ENCODE measurements at regions not wholly inside any gene's neighbourhood (a gene's known extent, or its start where the extent isn't known, plus 50 kb on each side); places are given as distances from the start of the nearest gene placed in this dataset.

DNA sequence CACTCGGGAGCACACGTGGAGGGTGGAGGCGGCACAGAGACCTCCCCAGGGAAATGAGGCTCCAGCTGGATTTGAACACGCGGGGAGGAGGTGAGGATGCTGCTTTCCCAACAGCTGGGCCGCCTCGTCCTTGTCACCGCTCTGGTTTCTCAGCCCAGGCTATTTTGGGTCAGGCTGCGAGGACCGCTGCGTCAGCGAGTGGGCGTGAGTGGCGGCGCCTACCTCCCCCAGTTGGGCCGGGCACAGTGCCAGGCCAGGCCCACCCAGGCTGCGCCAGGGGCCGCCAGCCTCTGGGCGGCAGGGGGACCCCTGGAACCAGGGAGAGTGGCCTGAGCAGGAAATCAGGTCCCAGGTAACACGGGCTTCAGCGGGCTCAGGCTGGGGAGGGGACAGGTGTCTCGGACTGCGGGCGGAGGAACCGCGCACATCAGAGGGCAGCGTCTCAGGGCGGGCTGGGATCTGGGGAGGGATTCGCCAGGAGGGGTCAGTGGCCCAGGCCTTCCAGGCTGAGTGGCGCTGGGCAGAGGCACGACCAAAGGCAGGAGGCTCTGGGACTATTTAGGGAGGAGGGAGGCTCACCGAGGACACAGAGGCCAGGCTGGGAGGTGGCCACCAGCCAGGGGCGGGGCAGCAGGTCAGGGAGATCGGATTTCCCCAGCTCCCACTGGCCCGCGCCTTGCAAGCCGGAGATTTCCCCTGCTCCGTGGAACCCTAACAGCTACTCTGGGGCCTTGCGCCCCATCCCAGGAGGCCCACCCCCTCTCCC, 125.2 kb upstream of the RET start:
- DNase-seq (ENCODE audit: low read depth): no peak

DNA sequence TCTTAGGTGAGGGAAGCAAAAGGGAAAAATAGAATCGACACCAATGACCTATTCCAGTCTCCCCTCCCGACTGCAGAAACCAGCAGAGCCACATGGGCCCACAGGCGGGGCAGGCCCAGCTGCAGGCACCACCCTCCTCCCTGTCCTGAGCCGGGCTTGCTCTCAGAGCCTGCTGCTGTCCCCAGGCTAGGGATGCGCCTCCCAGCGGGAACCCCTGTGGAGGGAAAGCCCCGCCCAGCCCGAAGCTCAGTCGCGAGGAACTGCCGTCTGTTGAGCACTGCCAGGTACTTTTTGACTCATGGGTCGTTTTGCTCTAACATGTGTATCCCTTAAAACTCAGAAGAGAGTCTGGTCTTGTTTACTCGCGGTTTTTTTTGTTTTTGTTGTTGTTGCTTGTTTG, 124.5 kb upstream of the RET start:
- no peak for DNase-seq (ENCODE audit: low read depth)

DNA sequence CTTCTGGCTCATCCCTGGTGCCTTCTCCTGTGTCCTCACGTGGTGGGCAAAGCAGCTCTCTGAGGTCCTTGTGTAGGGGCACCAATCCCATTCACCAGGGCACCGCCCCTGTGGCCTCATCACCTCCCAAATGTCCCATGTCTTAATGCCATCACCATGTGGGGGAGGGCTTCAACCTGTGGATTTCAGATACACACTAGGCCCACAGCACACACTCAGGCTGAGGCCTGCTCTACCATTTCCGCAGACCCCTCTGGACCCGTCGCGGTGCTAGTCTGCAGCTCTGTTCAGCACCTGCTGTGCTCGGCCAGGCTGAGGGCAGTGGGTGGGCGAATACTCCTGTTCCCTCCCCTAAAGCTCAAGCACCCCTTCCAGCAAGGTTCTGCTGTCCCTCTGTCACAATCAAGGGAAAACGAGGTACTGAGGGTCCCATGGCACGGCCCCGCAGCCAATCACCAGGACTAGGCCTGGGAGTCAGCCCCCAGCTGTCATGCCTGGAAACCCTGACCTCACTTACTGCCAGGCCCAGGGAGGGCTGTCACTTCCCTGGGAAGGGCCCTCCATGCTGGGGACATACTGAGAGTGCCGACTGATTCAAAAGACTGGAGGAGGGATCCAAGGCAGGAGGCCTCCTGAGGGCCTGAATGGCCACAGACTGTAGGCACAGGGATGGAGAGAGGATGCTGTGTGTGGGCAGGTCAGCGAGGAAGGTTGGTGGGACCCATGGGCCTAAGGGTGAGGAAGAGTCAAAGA, 123.8 kb upstream of the RET start:
- no peak for DNase-seq (ENCODE audit: low read depth)

GRCh38 chr10:42953684-42954674, 122.9 kb upstream of the RET start:
- no peak for DNase-seq (ENCODE audit: low read depth)

DNA sequence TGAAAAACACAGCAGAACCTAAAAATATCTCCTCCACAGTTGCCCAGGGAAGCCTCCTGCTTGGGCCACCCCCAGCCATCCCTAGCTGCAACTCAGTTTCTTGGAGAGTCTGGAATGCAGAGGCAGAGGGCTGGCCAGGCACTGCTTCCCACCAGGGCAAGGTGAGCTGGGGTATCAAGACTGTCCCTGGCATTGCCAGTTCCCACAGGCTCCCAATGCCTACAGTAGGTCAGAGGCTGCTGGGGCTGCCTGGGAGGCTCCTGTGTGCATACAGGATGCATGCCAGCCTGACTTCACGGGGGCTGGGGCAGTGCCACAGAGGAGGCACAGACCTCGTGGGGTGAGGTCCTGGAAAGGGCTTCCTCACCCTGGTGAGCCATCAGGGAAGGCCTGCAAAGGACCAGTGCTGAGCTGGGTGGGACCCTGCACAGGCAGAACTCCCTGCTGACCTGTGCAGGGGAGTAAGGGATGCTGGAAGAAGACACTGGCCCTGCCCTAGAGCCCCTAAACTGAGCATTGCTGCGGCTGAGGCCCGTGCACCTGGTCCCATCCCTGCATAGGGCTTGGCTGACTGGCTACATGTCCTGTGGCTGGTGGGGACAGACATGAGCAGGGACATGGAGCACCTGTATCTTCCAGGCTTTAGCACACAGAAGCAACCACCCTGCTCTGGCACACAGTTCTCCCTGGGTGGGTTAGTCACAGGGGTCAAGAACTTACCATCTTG, 121.9 kb upstream of the RET start:
- DNase-seq (ENCODE audit: low read depth): no peak

- DNase-seq (ENCODE audit: low read depth): no peak
These were observed 121.4 kb upstream of the RET start for GRCh38 chr10:42955493-42955889.

- DNase-seq (ENCODE audit: low read depth): no peak
These were observed 120.8 kb upstream of the RET start for GRCh38 chr10:42956045-42956444.

- DNase-seq (ENCODE audit: low read depth): no peak
These were observed 118.6 kb upstream of the RET start for GRCh38 chr10:42958142-42958868.

- no peak for DNase-seq (ENCODE audit: low read depth)
These were observed 117.0 kb upstream of the RET start for GRCh38 chr10:42959833-42960232.

- DNase-seq (ENCODE audit: low read depth): peak; percentile 7
These were observed 116.3 kb upstream of the RET start for GRCh38 chr10:42960491-42960990.

- DNase-seq (ENCODE audit: low read depth): no peak
These were observed 115.7 kb upstream of the RET start for GRCh38 chr10:42960991-42961795.

DNA sequence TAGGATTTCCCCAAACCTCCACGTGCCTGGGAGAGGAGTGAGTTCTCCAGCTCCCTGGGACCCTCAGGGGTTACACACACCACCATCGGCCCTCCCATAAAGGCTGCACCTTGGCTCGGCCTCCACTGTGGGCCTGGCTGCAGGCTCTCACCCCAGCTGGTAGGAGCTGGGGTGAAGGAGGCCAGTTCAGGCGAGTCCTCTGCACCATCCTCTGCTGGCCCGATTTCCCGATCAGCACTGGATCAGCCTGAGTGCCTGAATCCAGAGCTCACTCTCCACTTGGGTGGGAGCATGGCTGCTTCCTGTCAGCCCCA, 115.1 kb upstream of the RET start:
- no peak for DNase-seq (ENCODE audit: low read depth)

- no peak for DNase-seq (ENCODE audit: low read depth)
These were observed 114.6 kb upstream of the RET start for GRCh38 chr10:42962110-42962901.

GRCh38 chr10:42962902-42963231, 114.0 kb upstream of the RET start:
- DNase-seq (ENCODE audit: low read depth): no peak

- no peak for DNase-seq (ENCODE audit: low read depth)
These were observed 113.6 kb upstream of the RET start for GRCh38 chr10:42963312-42963711.

DNA sequence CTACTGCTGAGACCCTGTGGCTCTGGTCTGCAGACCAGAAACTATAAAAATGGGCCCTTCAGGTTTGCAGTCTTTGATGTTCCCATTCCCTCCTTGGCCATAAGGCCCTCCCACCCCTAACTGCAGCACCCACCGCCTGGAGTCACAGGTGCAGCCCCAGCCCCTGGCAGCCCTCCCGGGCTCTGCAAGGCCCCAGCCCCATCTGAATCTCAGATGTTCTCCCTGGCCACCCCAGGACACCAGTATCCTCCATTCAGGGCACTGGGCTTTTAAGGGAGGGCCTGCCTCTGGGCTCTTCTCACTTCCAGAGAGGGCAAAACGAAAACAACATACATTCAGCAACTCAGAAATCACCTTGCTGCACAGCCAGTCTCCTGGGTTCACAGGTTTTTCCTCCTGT, 107.7 kb upstream of the RET start:
- no peak for DNase-seq (ENCODE audit: low read depth)

- DNase-seq (ENCODE audit: low read depth): no peak
These were observed 107.0 kb upstream of the RET start for GRCh38 chr10:42969909-42970308.

- DNase-seq (ENCODE audit: low read depth): no peak
These were observed 106.2 kb upstream of the RET start for GRCh38 chr10:42970451-42971250.

DNA sequence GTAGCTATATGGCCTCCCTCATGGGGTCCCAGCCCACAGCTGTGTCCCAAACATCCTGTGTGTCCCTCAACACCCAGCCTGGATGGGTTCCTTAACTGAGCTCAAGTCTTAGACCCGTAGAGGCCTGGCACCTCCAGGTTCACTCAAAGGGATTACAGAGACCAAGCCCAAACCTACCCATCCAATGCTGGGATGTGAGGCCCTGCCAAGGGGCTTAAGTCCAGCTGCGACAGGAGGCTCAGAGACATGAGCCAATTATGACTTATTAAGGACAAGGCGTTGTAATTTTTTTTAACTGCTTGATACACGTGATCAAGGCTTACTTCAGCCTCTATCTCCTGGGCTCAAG, 105.6 kb upstream of the RET start:
- no peak for DNase-seq (ENCODE audit: low read depth)

Data from HS-27A (cell line).